Keratinocyte (primary cell): ENCODE measurements at regions not wholly inside any gene's neighbourhood (a gene's known extent, or its start where the extent isn't known, plus 50 kb on each side); places are given as distances from the start of the nearest gene placed in this dataset.

Experiments used
- CTCF ChIP-seq, 3 experiments: IDR thresholded peaks in 1 of 3; conservative IDR thresholded peaks in 1 of 3; optimal IDR thresholded peaks in 1 of 3; 2 replicates in 2 of 3; 3 replicates in 1 of 3; pipeline versions ENCODE3 to v1.5.1; 2011; ENCODE audit warnings: low read length in 3 of 3, mild to moderate bottlenecking in 3 of 3, moderate library complexity in 2 of 3, control low read depth in 1 of 3, inconsistent platforms in 1 of 3; ENCODE audit not compliant: insufficient read depth in 2 of 3; ENCODE audit errors: extremely low read depth in 1 of 3
- EZH2 ChIP-seq: IDR thresholded peaks from one replicate; pipeline ENCODE4 v1.6.1; 2012; ENCODE audit warnings: inconsistent platforms, mild to moderate bottlenecking, low read length, moderate library complexity

- TF ChIP-seq CTCF (optimal IDR thresholded peaks at IDR 0.05 in 1 of 3, IDR thresholded peaks at IDR 0.05 in 1 of 3, conservative IDR thresholded peaks at IDR 0.05 in 1 of 3; ENCODE audit: extremely low read depth in 1 of 3, insufficient read depth in 2 of 3, low read length in 3 of 3), result no peak
- TF ChIP-seq EZH2, result no peak
Observed at GRCh38 chr7:20865684-20866083, 79.0 kb upstream of the SP8 start.
